Stimulated activated CD4-positive, alpha-beta T cell treated with anti-CD3 and anti-CD28 coated beads, TNF-alpha, amount 100 ng/mL, for 4 hours (primary cell): ENCODE measurements at regions not wholly inside any gene's neighbourhood (a gene's known extent, or its start where the extent isn't known, plus 50 kb on each side); places are given as distances from the start of the nearest gene placed in this dataset.

Experiments used
- DNase-seq, 3 experiments: peaks; one replicate each; pipeline ENCODE4 v3.0.0-alpha.2; 2020; ENCODE audit warnings: low read depth in 3 of 3

- no peak for DNase-seq
These were observed 150.8 kb downstream of the SYF2 start for GRCh38 chr1:25081496-25081895.

DNA sequence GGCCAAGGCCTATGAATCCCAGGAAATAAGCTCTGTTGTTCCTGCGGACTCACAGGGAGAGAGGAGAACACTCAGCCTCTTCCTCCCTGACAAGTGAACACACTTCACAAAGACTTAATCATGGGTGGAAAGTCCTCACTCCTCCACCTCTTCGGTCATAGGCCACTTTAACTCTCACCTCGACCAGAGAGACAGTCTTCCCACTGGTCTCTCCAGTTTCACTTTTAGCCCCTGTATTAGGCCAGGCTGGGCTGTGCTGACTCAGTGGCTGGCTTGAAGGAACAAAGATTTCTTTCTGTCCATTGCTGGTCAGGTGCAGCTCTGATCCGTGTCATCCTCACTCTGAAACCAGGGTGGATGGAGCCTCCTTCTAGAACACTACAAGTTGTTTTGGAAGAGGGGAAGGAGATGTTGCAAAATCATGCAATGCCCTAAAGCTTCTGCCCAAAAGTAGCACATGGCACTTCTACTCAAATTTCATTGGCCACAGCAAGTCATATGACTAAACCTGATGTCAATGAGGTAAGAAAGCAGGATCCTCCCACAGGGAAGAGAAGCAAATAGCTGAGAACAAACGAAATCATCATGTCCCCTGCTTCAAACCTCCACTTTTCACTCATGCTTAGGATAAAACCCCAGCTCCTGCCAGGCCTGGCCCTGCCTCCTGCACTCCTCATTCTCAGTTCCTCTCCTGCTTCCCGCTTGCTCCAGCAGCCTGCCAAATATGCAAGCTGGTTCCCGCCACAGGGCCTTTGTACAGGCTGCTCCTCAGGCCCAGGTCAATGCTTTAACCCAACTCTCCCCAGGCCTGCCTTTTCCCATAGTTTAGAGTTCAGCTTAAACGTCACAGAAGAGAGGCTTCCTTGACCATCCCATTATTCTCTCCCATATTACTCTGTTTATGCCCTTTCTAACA, 150.5 kb upstream of the RUNX3 start:
- no peak for DNase-seq

DNA sequence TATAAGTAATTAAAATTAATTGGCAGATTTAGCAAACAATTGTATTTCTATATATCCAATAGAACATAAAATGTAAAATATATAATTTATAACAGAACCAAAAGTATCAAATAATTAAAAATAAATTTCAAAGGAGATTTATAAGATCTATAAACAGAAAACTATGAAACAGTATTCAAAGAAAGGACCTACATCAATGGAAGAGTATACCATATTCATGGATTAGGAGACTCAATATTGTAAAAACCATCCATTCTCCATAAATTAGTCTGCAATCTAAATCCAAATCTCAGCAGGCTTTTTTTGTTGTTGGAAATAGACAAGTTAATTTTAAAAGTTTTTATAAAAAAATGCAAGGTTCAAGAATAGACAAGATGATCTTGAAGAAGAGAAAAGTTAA, 149.0 kb upstream of the RUNX3 start:
- no peak for DNase-seq

- DNase-seq = no peak
These were observed 144.5 kb upstream of the RUNX3 start for GRCh38 chr1:25074351-25075227.

GRCh38 chr1:25073640-25074270, 143.7 kb upstream of the RUNX3 start:
- no peak for DNase-seq

- no peak for DNase-seq
These were observed 142.4 kb upstream of the RUNX3 start for GRCh38 chr1:25072461-25072860.

GRCh38 chr1:25068829-25069228, 138.8 kb upstream of the RUNX3 start:
- DNase-seq = no peak

DNA sequence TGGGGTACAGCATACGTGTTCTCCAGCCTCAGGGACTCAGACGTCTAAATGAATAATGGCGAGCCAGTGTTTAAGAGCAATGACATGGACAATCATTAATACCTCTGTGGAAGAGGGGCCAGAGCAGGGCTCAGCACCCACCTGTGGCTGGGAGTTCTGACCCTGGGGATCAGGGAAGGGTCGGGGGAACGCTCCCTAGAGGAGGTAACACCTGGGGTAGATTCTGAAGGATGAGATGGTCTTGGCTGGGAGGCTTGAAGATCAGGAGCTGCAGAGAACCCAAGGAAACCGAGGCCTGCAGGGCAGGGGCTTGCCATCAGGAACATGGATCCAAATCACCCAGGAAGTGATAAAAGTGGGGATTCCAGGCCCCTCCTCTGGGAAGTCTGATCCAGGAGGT, 138.2 kb upstream of the RUNX3 start:
- no peak for DNase-seq

- DNase-seq = no peak
These were observed 137.6 kb upstream of the RUNX3 start for GRCh38 chr1:25067518-25068251.

DNA sequence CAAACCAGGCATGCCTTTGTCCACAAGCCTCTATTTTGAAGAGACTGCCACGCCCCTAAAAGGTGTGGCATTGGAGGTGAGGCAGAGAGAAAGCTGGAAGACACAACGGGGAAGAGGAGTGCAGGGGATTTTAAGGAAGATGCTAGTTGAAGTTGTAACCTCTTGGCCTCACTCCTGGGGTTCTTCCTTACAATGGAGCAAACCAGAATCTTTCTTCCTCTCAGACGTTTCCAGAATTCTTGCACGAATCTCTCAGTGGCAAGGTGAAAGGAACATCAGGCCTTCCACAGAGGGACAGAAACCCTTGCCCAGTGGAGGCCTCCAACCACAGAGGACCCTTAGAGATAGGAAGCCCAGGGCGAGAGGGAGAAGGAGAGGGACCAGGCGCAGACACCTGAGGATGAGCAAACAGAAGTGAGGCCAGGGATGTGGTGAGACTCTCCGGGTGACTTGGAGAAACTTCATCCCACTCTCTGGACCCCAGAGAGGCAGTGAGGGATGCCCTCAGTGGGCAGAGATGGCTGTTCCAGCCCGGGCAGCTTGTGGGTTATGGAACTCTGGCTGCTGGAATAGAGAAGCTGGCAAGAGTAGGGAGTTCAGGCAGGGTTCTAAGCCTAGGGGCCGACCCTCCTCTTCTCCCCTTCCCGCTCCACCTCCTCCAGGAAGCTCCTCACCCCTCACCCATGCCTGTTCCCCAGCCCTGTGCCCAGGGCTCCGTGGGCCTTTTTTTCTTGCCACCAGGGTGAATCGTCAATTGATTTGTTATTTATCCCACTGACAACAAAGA, 136.8 kb upstream of the RUNX3 start:
- DNase-seq = no peak

GRCh38 chr1:25066256-25066655, 136.2 kb upstream of the RUNX3 start:
- DNase-seq = no peak

- no peak for DNase-seq
These were observed 135.7 kb upstream of the RUNX3 start for GRCh38 chr1:25065795-25066238.

GRCh38 chr1:25065321-25065721, 135.2 kb upstream of the RUNX3 start:
- no peak for DNase-seq

GRCh38 chr1:25064465-25065240, 134.6 kb upstream of the RUNX3 start:
- no peak for DNase-seq

DNA sequence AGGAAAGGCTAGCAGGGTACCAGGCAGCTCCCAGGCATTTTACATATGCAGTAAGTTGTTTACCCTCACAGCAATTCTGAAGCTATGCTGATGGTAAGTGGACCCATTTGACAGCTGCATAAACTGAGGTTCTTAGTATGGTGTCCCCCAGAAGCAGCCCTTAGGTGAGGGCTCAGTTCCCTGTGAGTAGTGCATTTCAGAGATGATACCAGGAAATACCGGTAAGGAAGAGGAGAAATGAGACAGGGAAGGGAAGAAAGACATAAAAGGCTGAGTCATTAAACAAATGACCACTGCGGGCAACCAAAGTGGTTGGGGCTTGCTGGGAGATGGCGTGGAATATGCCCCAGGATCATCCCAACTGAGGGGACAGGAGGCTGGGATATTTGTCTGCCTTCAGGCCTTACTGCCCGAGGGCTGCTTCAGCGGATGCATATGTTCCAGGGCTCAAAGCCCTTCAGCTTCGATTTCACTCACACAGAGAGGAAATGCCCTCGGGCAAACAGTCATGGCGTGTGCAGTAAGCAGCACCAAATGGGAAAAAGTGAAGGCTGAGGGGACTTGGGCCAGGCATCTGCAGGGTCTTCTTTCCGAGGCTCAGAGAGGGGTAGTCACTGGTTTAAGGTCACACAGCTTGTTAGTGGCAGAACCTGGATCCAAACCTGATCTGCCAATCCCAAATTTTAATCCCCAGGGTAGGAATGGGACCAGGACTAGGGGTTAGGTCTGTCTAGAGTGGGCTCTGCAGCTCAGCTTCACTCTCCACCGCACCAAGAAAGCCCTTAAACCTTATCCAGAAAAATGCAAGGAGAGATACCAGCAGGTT, 133.7 kb upstream of the RUNX3 start:
- no peak for DNase-seq

- DNase-seq = no peak
These were observed 132.7 kb upstream of the RUNX3 start for GRCh38 chr1:25062621-25063255.

DNA sequence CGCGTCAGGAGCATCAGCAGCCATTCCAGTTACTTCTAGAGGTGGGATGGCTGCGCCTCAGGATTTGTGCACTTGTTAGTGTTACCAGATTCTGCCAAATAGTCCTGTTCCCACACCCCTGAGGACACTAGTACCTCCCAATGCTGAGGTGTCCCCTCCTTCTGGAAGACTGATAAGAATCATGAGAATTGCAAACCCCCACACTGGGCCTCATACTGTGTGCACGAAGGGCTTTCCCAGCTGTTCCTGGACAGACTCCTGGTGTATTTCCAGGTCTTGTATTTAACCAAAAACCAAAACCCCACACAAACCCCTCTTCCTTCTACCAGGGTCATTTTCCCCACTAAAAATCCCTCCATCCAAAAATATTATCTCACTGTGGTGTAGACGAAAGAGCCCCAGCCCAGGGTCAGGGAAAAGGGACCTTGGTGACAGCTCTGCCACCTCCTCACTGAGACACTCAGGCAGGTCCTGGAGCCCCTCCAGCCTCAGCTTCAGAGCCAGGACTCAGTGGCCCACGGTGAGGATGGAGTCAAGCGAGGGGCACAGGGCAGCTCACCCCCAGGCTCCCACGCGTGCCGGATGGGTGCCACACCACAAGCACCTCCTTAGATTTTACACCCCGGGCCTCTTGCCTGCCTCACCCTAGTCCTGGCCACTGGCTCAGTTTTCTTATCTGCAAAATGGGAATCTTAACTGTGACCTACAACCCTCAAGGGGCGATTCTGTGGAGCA, 131.4 kb upstream of the RUNX3 start:
- no peak for DNase-seq

DNA sequence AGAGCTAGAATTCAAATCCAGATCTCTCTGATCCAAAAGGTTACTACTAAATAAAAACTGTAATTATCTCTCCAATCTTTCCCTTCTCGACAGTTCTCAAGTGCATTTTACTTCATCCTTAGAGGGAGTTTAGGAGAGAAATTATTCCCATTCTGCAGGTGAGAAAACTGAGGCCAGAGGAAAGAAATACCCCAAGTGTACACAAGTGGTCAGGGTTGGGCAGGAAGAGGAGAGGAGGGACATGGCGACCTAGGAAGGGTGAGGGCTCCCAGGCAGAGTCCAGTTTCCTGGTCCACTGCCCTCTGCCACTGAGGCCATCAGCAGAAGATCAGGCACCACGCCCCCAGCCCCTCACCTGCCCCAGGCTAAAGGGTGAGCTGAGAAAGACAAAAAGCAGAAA, 127.1 kb upstream of the RUNX3 start:
- no peak for DNase-seq
